Heart left ventricle (tissue), 16 donors: ENCODE measurements at regions not wholly inside any gene's neighbourhood (a gene's known extent, or its start where the extent isn't known, plus 50 kb on each side); places are given as distances from the start of the nearest gene placed in this dataset.

Source experiments
- ATAC-seq, 4 donors: fragments of 200-7000 bp; cut with Tn5 transposase; one replicate each; pipeline ENCODE4 v1.9.1; 2020 to 2022; ENCODE audit warnings: moderate library complexity in 4 of 4, mild to moderate bottlenecking in 3 of 4, moderate number of reproducible peaks in 1 of 4
- DNase-seq, 5 donors: peaks; one replicate each; pipeline ENCODE4 v3.0.0-alpha.2; 2020
- H3K27ac ChIP-seq, 12 donors: fragments of 200-600 bp; sonication (generic) in 4 of 12; one replicate each; pipeline versions ENCODE4 v1.5.0 to v1.8.0; 2016 to 2022; ENCODE audit warnings: mild to moderate bottlenecking in 2 of 12
- H3K27me3 ChIP-seq, 9 donors: fragments of 200-600 bp; sonication (generic) in 2 of 9; one replicate each; pipeline versions ENCODE4 v1.5.1 to v1.8.0; 2016 to 2022; ENCODE audit warnings: mild to moderate bottlenecking in 3 of 9
- H3K36me3 ChIP-seq, 9 donors: fragments of 200-600 bp; sonication (generic) in 2 of 9; one replicate each; pipeline versions ENCODE4 v1.5.0 to v1.8.0; 2018 to 2022; ENCODE audit warnings: mild to moderate bottlenecking in 2 of 9
- H3K4me1 ChIP-seq, 12 donors: fragments of 200-600 bp; sonication (generic) in 4 of 12; one replicate each; pipeline versions ENCODE4 v1.5.0 to v1.8.0; 2016 to 2022; ENCODE audit warnings: mild to moderate bottlenecking in 3 of 12
- H3K4me3 ChIP-seq, 12 donors: fragments of 200-600 bp; sonication (generic) in 4 of 12; one replicate each; pipeline versions ENCODE4 v1.5.0 to v1.8.0; 2017 to 2022; ENCODE audit warnings: mild to moderate bottlenecking in 9 of 12, moderate library complexity in 4 of 12
- H3K9me3 ChIP-seq, 12 donors: fragments of 200-600 bp; sonication (generic) in 4 of 12; one replicate each; pipeline versions ENCODE4 v1.5.0 to v1.8.0; 2016 to 2022; ENCODE audit warnings: mild to moderate bottlenecking in 1 of 12
- POLR2A ChIP-seq, 2 donors: fragments of 450-650 bp; IDR thresholded peaks; one replicate each; pipeline ENCODE4 v1.6.1; 2017; ENCODE audit warnings: antibody characterized with exemption in 2 of 2, mild to moderate bottlenecking in 2 of 2, moderate library complexity in 2 of 2
- WGBS, 4 donors: extraction: QIAGEN DNeasy Blood & Tissue Kit in 2 of 4; methylation state at CpG; one replicate each; pipeline versions ENCODE4 v1.1.5 to v1.1.7; 2013 to 2018; 5-methylcytosine and 5-hydroxymethylcytosine counted together
- intact Hi-C, 10 donors: fragments of 100-400 bp; cut with DNase I; formaldehyde crosslinking; loops; one replicate each; pipeline versions ENCODE4 v1.11.1 to v1.14.2; 2022
- TF ChIP-seq, protein P1 (sequence below), 12 donors: fragments of 200-600 bp; sonication (generic) in 4 of 12; IDR thresholded peaks; one replicate each; pipeline versions ENCODE4 v1.5.0 to v1.8.0; 2018 to 2022; ENCODE audit warnings: antibody characterized with exemption in 12 of 12, mild to moderate bottlenecking in 5 of 12
- donor health status: ischemic (EF 13 %, LVEDD 7.1; RV severe dilation, severe dysfunction).
- donor health status: healthy with polysubstance abuse.
- donor health status: DM: no; HTN: yes; CAD: no.
- donor health status: DM: no; HTN: no; CAD: no.
- donor health status: ischemic (EF 25% LVEDD 6.9; RV normal size, moderate dysfunction).
- donor health status: ischemic (EF 25% LVEDD 5.7; RV mildly dilated, moderate dysfunction).
- donor health status: healthy.
- donor health status: DM: yes; HTN: yes; CAD: no.
- donor health status: ischemic (EF 35%, LVEDD 5.7; RV mildly dilated, moderate dysfunction).
- donor health status: nonischemic (EF 11% LVEDD 7.7; RV severe dilation, severe dysfunction).
- donor health status: DM: yes; HTN: yes; CAD: no.
- donor health status: PGD.
- donor health status: ischemic (EF 29% LVEDD 5.4; RV normal size, mild dysfunction).
- donor health status: nonischemic (EF 23%, LVEDD 6.1; RV moderate dilation, normal function).

DNA sequence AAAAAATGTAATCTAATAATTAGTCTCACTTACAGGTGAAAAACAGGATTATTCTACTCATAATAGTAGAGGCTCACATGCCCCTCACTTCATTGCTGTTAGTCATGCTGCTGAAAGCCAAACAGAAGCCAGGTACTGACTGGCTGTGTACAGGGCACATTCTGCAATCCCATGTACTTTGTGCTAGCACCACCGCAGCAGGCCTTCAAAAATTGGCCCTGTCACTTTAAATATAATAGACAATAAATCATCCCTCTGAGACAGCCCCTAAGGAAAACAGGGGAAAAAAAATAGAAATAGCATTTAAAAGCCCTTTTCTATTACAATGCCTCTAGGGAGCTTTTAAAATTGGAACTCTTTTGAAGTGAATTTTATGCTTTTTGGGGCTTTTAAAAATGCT is 723.8 kb downstream of the TUSC7 start:
- 50 to 63% (median 55%) methylated on average over 1 of the region's 1 CpG for WGBS, 4 donors
- no peak for DNase-seq
- H3K27ac ChIP-seq, result no peak overlapping the region

DNA sequence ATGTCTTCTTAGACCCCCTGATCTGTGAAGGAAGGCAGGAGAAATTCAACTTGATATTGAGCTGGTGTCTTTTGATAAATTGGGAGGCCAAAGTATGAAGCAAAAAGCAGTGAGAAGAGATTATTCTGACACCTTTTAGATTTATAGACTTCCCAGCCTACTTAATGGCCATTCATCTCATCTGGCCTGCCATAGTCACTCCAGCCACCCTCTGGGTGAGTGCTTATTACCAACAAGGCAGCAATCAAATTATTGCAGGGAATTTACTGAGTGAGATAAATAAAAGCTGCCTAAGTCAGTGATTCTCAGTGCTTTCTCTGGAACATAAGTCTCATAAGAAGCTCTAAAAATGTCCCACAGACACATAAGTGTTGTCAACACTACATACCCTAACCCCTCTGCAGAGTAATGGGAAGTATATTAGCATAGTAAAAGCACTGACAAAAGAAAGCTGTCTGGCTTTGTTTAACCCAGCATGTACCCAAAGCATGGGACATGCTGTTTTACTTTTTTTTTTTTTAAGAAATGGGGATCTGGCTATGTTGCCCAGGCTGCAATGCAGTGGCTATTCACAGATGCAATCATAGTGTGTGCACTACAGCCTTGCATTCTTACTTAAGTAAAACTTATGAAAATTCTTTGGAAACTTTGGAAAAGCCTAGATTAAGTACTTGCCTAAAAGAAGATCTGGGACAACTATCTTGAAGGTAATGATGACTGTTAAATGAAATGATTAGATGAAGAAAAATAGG is 725.3 kb downstream of the TUSC7 start:
- Histone ChIP-seq H3K4me3 (no peak overlapping the region), H3K27me3 (no peaks in the 10 kb centered on the region), H3K27ac (no peak overlapping the region), H3K9me3 (no peaks in the 10 kb centered on the region), H3K36me3 (no peaks in the 10 kb centered on the region), H3K4me1 (peaks cover 0 to 7% (median 0%) of the 10 kb centered on the region in 12 donors)
- ATAC-seq (no peak), DNase-seq (no peak)
- intact Hi-C loops, result no loop called here
- no peak for TF ChIP-seq POLR2A (IDR thresholded peaks at IDR 0.05)
- TF ChIP-seq, protein P1, sequence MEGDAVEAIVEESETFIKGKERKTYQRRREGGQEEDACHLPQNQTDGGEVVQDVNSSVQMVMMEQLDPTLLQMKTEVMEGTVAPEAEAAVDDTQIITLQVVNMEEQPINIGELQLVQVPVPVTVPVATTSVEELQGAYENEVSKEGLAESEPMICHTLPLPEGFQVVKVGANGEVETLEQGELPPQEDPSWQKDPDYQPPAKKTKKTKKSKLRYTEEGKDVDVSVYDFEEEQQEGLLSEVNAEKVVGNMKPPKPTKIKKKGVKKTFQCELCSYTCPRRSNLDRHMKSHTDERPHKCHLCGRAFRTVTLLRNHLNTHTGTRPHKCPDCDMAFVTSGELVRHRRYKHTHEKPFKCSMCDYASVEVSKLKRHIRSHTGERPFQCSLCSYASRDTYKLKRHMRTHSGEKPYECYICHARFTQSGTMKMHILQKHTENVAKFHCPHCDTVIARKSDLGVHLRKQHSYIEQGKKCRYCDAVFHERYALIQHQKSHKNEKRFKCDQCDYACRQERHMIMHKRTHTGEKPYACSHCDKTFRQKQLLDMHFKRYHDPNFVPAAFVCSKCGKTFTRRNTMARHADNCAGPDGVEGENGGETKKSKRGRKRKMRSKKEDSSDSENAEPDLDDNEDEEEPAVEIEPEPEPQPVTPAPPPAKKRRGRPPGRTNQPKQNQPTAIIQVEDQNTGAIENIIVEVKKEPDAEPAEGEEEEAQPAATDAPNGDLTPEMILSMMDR (IDR thresholded peaks at IDR 0.05), result no peak

More for the DNA sequence above, 723.8 kb downstream of the TUSC7 start:
- intact Hi-C loops, result no loop called here
- H3K9me3 ChIP-seq, result no peaks in the 10 kb centered on the region
- no peaks in the 10 kb centered on the region for H3K4me1 ChIP-seq
- H3K36me3 ChIP-seq, result no peaks in the 10 kb centered on the region
- no peak overlapping the region for H3K4me3 ChIP-seq
- no peak for ATAC-seq
- no peaks in the 10 kb centered on the region for H3K27me3 ChIP-seq
- TF ChIP-seq, protein P1 (IDR thresholded peaks at IDR 0.05), result no peak
- TF ChIP-seq POLR2A (IDR thresholded peaks at IDR 0.05), result no peak

DNA sequence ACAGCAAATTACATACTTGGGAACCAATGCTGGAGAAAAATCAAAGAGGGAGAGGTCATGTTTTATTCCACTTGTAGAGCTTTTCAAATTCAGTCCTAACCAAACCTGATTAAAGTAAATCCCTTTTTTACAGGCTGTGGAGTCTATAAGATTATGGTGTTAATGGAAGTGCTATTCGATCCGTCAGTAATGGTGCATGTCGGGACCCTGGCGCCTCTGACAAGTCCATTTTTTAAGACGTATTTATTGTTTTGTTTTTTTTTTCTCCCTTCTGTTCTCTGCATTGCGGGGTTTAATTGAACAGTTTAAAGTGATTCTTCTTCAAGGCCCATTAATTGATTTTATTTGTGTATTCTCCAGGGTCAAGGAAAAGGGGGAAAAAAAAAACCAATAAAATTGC is 725.9 kb downstream of the TUSC7 start:
- no peak for TF ChIP-seq POLR2A (IDR thresholded peaks at IDR 0.05)
- DNase-seq (no peak), ATAC-seq (no peak)
- 92 to 97% (median 95%) methylated on average over 6 of the region's 6 CpGs for WGBS, 4 donors
- no peaks in the 10 kb centered on the region for H3K27me3 ChIP-seq
- no peak overlapping the region for H3K27ac ChIP-seq
- H3K36me3 ChIP-seq, result no peaks in the 10 kb centered on the region
- H3K4me3 ChIP-seq, result no peak overlapping the region
- intact Hi-C loops, result no loop called here
- peaks cover 0 to 12% (median 0%) of the 10 kb centered on the region in 12 donors for H3K4me1 ChIP-seq
- no peaks in the 10 kb centered on the region for H3K9me3 ChIP-seq

DNA sequence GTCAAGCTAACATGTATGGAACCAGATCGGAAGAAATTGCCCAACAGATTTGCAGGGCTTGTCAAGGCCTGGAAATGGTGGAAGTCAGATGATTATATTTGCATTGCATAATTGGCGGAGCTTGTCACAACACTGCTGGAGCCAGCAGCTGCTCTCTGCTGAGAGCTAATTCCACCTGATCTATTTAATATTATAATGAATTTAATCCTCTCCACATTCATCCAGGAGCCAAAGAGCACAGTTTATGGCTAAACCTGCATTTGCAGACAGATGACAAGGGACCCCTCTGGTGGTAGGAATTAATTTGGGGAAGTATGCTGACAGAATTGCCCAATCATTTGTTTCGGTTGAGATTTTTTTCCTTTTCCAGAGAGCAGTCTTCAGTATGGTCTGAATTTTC is 730.2 kb downstream of the TUSC7 start:
- 69 to 83% (median 74%) methylated on average over 3 of the region's 3 CpGs for WGBS, 4 donors
- no peaks in the 10 kb centered on the region for H3K36me3 ChIP-seq
- intact Hi-C loops, result no loop called here
- TF ChIP-seq POLR2A (IDR thresholded peaks at IDR 0.05), result no peak
- TF ChIP-seq, protein P1 (IDR thresholded peaks at IDR 0.05), result peak in 3 of 12 donors; percentile 16 to 29 (median 23)
- no peaks in the 10 kb centered on the region for H3K9me3 ChIP-seq
- no peak overlapping the region for H3K4me3 ChIP-seq
- DNase-seq (no peak), ATAC-seq (no peak)
- peaks cover 0 to 8% (median 0%) of the 10 kb centered on the region in 9 donors for H3K27me3 ChIP-seq
- peak overlapping the region in 1 of 12 donors; percentile 50 for H3K27ac ChIP-seq
- peaks cover 0 to 15% (median 0%) of the 10 kb centered on the region in 12 donors for H3K4me1 ChIP-seq

DNA sequence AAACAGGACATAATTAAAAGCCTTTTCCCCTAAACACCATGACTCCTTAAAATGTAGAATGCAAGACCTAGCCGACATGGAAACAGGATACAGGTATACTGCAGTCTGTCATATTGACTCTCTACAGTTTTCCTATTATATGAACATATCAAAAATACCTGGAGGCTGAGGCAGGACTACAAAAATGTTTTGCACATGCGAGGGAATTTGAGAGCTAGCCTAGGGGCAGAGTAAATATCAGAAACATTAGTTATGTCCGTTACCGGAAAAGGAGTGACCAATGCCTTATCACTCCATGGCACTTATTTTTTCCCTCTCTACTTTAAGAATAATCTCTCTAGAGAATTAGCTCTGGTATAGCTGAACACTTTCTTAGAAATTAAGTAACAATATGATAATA is 732.3 kb downstream of the TUSC7 start:
- ATAC-seq, result no peak
- Histone ChIP-seq H3K27me3 (peaks cover 0 to 13% (median 0%) of the 10 kb centered on the region in 9 donors), H3K9me3 (no peaks in the 10 kb centered on the region), H3K4me3 (no peak overlapping the region), H3K4me1 (peaks cover 0 to 15% (median 0%) of the 10 kb centered on the region in 12 donors), H3K36me3 (no peaks in the 10 kb centered on the region), H3K27ac (no peak overlapping the region)
- intact Hi-C loops, result no loop called here
- WGBS, 4 donors, result 54 to 74% (median 71%) methylated on average over 4 of the region's 4 CpGs
- DNase-seq, result no peak
- TF ChIP-seq POLR2A (IDR thresholded peaks at IDR 0.05), result no peak
- TF ChIP-seq, protein P1 (IDR thresholded peaks at IDR 0.05), result no peak
